Type B pancreatic cell (in vitro differentiated cells): ENCODE measurements at regions not wholly inside any gene's neighbourhood (a gene's known extent, or its start where the extent isn't known, plus 50 kb on each side); places are given as distances from the start of the nearest gene placed in this dataset.
"Not testable (repeated sequence)": the region's sequence is repeated elsewhere in the genome, so short reads cannot be mapped to it uniquely, and the experiment has no call there.

Source experiments
- DNase-seq: peaks from one replicate; pipeline ENCODE4 v3.0.0; 2021; ENCODE audit warnings: mixed read lengths; ENCODE audit not compliant: unreplicated experiment; ENCODE audit errors: extremely low spot score
- H3K27ac Mint-ChIP-seq: 2 replicates; pipeline ENCODE4 v1.8.0; 2021; ENCODE audit warnings: mild to moderate bottlenecking, mixed read lengths
- H3K27me3 Mint-ChIP-seq: 2 replicates; pipeline ENCODE4 v1.8.0; 2021; ENCODE audit warnings: mixed read lengths
- H3K36me3 Mint-ChIP-seq: 2 replicates; pipeline ENCODE4 v1.8.0; 2021; ENCODE audit warnings: mixed read lengths
- H3K4me1 Mint-ChIP-seq: one replicate; pipeline ENCODE4 v1.8.0; 2021; ENCODE audit warnings: mixed read lengths; ENCODE audit not compliant: unreplicated experiment
- H3K4me3 Mint-ChIP-seq: 2 replicates; pipeline ENCODE4 v1.8.0; 2021; ENCODE audit warnings: mild to moderate bottlenecking, mixed read lengths
- H3K9me3 Mint-ChIP-seq: 2 replicates; pipeline ENCODE4 v1.8.0; 2021; ENCODE audit warnings: mixed read lengths

GRCh38 chr1:206297145-206298031 lies 94.0 kb downstream of the SRGAP2 start:
- not testable (repeated sequence) for H3K27me3 Mint-ChIP-seq, H3K9me3 Mint-ChIP-seq, DNase-seq, H3K36me3 Mint-ChIP-seq, H3K4me1 Mint-ChIP-seq, H3K4me3 Mint-ChIP-seq, H3K27ac Mint-ChIP-seq

- not testable (repeated sequence) for H3K27ac Mint-ChIP-seq, H3K36me3 Mint-ChIP-seq, H3K4me3 Mint-ChIP-seq, DNase-seq, H3K27me3 Mint-ChIP-seq, H3K4me1 Mint-ChIP-seq, H3K9me3 Mint-ChIP-seq
Observed at GRCh38 chr1:206298032-206298392, 94.7 kb downstream of the SRGAP2 start.

- H3K4me3 Mint-ChIP-seq, H3K27me3 Mint-ChIP-seq, H3K36me3 Mint-ChIP-seq, DNase-seq, H3K27ac Mint-ChIP-seq, H3K4me1 Mint-ChIP-seq, H3K9me3 Mint-ChIP-seq: not testable (repeated sequence)
Observed at GRCh38 chr1:206299181-206299791, 95.9 kb downstream of the SRGAP2 start.

- not testable (repeated sequence) for H3K27ac Mint-ChIP-seq, H3K27me3 Mint-ChIP-seq, H3K4me1 Mint-ChIP-seq
Observed at GRCh38 chr1:206299942-206300341, 96.6 kb downstream of the SRGAP2 start.

GRCh38 chr1:206302056-206302455 lies 98.7 kb downstream of the SRGAP2 start:
- H3K9me3 Mint-ChIP-seq, H3K27me3 Mint-ChIP-seq, H3K4me1 Mint-ChIP-seq, DNase-seq, H3K36me3 Mint-ChIP-seq, H3K4me3 Mint-ChIP-seq, H3K27ac Mint-ChIP-seq: not testable (repeated sequence)

More at GRCh38 chr1:206299942-206300341, 96.6 kb downstream of the SRGAP2 start:
- not testable (repeated sequence) for DNase-seq, H3K4me3 Mint-ChIP-seq, H3K9me3 Mint-ChIP-seq, H3K36me3 Mint-ChIP-seq

- not testable (repeated sequence) for H3K27ac Mint-ChIP-seq, H3K4me1 Mint-ChIP-seq, H3K9me3 Mint-ChIP-seq
Observed at GRCh38 chr1:206307442-206307841, 104.1 kb downstream of the SRGAP2 start.

GRCh38 chr1:206310948-206311347 lies 107.6 kb downstream of the SRGAP2 start:
- H3K27ac Mint-ChIP-seq, DNase-seq, H3K4me1 Mint-ChIP-seq, H3K36me3 Mint-ChIP-seq, H3K27me3 Mint-ChIP-seq, H3K4me3 Mint-ChIP-seq, H3K9me3 Mint-ChIP-seq: not testable (repeated sequence)

More at GRCh38 chr1:206307442-206307841, 104.1 kb downstream of the SRGAP2 start:
- H3K27me3 Mint-ChIP-seq, H3K36me3 Mint-ChIP-seq, DNase-seq, H3K4me3 Mint-ChIP-seq: not testable (repeated sequence)

- not testable (repeated sequence) for H3K4me1 Mint-ChIP-seq, H3K9me3 Mint-ChIP-seq, H3K36me3 Mint-ChIP-seq, H3K27me3 Mint-ChIP-seq, H3K27ac Mint-ChIP-seq, H3K4me3 Mint-ChIP-seq, DNase-seq
Observed at GRCh38 chr1:206311611-206312273, 108.4 kb downstream of the SRGAP2 start.

- not testable (repeated sequence) for H3K4me1 Mint-ChIP-seq, H3K27me3 Mint-ChIP-seq, H3K36me3 Mint-ChIP-seq, DNase-seq, H3K4me3 Mint-ChIP-seq, H3K27ac Mint-ChIP-seq, H3K9me3 Mint-ChIP-seq
Observed at GRCh38 chr1:206312274-206312665, 108.9 kb downstream of the SRGAP2 start.

GRCh38 chr1:206314951-206315636 lies 111.8 kb downstream of the SRGAP2 start:
- H3K4me1 Mint-ChIP-seq, H3K27ac Mint-ChIP-seq, H3K9me3 Mint-ChIP-seq, H3K36me3 Mint-ChIP-seq, DNase-seq, H3K27me3 Mint-ChIP-seq, H3K4me3 Mint-ChIP-seq: not testable (repeated sequence)

- not testable (repeated sequence) for H3K9me3 Mint-ChIP-seq, H3K36me3 Mint-ChIP-seq, H3K27me3 Mint-ChIP-seq, H3K4me3 Mint-ChIP-seq, H3K4me1 Mint-ChIP-seq, DNase-seq, H3K27ac Mint-ChIP-seq
Observed at GRCh38 chr1:206316901-206317300, 113.6 kb downstream of the SRGAP2 start.

GRCh38 chr1:206317878-206318514 lies 114.7 kb downstream of the SRGAP2 start:
- H3K4me1 Mint-ChIP-seq, H3K36me3 Mint-ChIP-seq, DNase-seq, H3K9me3 Mint-ChIP-seq, H3K4me3 Mint-ChIP-seq, H3K27ac Mint-ChIP-seq, H3K27me3 Mint-ChIP-seq: not testable (repeated sequence)

GRCh38 chr1:206320227-206320626 lies 116.9 kb downstream of the SRGAP2 start:
- not testable (repeated sequence) for H3K27me3 Mint-ChIP-seq, H3K9me3 Mint-ChIP-seq, H3K4me1 Mint-ChIP-seq, H3K27ac Mint-ChIP-seq, H3K4me3 Mint-ChIP-seq, DNase-seq, H3K36me3 Mint-ChIP-seq
